ENCODE measurements at regions not wholly inside any gene's neighbourhood (a gene's known extent, or its start where the extent isn't known, plus 50 kb on each side); places are given as distances from the start of the nearest gene placed in this dataset.
"Not testable (repeated sequence)": the region's sequence is repeated elsewhere in the genome, so short reads cannot be mapped to it uniquely, and the experiment has no call there.

DNA sequence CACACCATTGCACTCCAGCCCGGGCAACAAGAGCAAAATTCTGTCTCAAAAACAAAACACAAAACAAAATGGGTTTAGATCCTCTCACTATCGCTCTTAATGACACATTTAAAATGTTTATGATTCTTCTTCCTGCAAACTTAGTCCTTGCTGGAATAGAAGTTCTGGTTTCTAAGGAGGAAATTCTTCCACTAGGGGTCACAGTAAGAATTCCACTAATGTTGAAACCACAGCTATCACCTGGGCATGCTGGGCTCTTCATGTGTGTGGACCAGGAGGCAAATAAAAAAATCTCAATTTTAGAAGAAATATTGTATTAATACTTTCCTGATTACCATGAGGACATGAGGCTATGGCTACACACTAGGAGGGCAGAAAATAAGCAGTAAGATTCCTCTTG is 915.8 kb downstream of the TYW1 start:
- DNase-seq (ENCODE audit: low read depth in 2 of 2) = no peak

DNA sequence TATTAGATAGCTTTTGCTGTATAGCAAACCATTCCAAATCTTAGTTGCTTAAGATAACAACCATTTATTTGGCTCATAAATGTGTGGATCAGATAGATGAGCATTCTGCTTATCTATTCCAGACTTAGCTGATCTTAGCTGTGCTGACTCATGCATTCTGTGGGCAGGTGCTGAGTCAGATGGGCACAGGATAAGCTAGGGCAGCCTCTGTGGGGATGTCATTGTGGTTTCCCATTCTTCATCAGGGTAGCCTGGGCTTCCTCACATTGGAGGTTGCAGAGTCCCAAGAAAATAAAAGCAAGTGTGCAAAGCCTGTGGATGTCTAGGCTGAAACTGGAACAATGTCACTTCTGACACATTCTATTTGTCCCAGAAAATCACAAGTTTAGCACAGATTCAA is 917.0 kb downstream of the TYW1 start:
- no peak for DNase-seq (ENCODE audit: low read depth in 2 of 2)

DNA sequence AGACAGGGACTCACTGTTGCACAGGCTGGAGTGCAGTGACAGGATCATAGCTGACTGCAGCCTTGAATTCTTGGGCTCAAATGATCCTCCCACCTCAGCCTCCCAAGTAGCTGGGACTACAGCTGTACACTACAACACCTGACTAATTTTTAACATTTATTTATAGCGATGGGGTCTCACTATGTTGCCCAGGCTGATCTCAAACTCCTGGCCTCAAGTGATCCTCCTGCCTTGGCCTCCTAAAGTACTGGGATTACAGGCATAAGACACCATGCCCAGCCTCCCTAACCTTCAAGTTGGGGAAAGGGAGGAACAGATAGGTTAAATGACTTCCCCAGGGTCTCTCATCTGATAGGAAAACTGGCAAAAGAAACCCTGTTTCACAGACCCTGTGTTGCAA is 919.5 kb downstream of the TYW1 start:
- not testable (repeated sequence) for DNase-seq (ENCODE audit: low read depth in 2 of 2)

DNA sequence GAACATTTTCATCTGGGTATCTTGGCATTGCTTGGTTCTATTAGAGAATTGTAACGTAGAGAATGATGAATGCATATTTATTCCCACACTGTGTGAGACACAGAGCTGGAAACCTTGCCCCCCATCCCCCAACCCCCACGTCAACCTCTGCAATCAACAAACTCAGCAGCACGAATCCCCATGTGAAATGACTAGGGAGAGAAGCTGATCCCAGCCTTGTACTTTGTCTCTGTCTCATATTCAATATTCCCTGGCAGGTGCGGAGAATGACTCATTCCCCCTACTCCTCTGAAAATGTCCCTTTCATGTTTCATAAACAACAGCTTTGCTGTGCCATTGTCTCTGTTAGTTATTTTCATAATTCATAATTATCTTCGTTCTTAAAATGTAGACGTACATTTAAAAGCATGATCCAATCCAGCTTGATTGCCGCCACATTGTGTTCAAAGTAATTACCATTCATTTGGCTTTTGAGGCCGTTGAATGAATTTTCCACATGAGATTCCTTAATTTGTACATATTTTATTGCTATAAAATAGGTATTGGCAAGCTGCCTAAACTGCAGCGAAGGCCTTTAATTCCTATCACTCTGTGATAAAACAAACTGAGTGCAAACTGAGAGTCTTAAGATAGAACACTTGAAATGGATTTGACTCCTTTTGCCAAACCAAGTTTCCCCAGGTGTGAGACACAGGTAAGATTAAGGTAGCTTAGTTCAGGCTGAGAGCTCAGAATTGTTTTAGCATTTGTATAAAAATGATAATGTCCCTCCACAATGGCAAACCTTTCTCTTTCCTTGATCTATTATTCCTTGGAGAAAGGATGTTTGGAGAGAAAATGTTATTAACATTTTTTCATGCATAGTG is 920.2 kb downstream of the TYW1 start:
- no peak for DNase-seq (ENCODE audit: low read depth in 2 of 2)

DNA sequence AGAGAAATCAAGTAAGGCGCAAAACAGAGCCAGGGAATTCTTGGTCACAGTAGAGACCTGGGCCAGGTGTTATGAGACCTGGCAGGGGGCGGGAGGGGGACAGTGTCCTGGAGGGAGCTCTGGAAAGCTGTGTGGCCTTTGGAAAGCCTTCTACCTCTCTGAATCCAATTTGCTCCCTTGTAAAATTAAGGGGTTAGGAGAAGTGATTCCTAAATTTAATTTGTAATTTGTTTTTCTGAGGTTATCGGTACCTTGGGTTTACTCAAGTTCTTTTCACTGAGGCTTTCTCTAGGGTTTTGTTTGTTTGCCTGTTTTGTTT is 920.8 kb downstream of the TYW1 start:
- DNase-seq (ENCODE audit: low read depth in 2 of 2) = no peak

DNA sequence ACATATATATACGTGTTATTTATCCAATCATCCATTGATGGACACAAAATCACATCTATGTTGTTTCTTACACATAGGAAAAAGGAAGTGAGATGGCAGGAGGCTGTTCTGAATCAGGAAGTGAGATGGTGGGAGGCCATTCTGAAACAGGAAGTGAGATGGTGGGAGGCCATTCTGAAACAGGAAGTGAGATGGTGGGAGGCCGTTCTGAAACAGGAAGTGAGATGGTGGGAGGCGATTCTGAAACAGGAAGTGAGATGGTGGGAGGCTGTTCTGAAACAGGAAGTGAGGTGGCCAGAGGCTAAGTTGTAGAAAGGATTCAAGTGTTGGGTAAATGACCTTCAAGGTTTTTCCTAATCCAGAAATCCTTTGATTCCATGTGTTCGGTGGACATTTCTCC is 921.5 kb downstream of the TYW1 start:
- no peak for DNase-seq (ENCODE audit: low read depth in 2 of 2)

DNA sequence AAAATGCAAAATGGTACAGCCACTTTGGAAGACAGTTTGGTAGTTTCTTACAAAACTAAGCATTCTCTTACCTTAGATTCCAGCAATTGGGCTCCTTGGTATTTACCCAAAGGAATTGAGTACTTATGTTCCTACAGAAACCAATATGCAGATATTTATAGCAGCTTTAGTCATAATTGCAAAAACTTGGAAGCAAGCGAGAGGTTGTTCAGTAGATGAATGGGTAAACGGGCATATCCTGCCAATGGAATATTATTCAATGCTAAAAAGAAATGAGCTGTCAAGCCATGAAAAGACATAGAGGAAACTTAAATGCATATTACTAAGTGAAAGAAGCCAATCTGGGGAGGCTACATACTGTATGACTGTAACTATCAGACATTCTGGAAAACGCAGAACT is 926.7 kb downstream of the TYW1 start:
- no peak for DNase-seq (ENCODE audit: low read depth in 2 of 2)

DNA sequence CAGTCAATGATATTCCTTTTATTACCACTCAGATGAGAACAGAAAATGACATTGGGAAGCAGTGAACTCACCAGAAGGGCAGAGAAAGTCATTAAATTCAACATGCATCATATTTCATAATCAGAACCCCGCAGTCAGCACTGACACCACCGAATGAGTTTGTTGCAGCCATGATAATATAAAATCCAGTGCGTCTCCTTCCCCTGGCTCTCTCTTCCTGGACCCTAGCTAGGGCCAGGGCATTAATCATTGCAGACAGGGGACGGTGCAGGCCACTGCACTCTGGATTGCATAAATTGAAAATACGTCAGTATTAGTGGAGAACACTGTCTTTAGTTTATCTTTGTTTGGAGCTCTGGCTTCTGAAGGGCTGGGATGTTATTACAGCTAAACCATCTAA is 931.5 kb downstream of the TYW1 start:
- DNase-seq (ENCODE audit: low read depth in 2 of 2) = no peak

DNA sequence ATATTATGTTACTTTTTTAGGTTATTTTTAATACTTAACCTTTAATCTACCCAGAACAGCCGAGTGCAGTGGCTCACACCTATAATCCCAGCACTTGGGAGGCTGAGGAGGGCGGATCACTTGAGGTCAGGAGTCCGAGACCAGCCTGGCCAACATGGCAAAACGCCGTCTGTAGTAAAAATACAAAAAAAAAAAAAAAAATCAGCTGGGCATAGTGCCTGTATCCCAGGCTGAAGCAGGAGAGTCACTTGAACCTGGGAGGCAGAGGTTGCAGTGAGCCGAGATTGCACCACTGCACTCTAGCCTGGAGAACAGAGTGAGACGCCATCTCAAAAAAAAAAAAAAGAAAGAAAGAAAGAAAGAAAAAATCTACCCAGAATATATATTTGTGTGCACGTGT is 939.8 kb downstream of the TYW1 start:
- not testable (repeated sequence) for DNase-seq (ENCODE audit: low read depth in 2 of 2)

DNA sequence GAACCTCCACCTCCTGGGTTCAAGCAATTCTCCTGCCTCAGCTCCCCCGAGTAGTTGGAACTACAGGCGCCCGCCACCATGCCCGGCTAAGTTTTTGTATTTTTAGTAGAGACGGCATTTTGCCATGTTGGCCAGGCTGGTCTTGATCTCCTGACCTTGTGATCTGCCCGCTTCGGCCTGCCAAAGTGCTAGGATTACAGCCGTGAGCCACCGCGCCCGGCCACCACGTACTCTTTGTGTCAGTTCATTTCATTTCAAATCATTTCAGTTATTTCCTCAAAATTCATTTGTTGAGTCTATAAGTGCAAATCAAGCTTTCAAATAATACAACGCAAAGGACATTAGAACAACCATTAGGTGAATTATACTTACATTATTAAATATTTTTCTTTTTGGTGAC is 943.8 kb downstream of the TYW1 start:
- DNase-seq (ENCODE audit: low read depth in 2 of 2) = no peak

DNA sequence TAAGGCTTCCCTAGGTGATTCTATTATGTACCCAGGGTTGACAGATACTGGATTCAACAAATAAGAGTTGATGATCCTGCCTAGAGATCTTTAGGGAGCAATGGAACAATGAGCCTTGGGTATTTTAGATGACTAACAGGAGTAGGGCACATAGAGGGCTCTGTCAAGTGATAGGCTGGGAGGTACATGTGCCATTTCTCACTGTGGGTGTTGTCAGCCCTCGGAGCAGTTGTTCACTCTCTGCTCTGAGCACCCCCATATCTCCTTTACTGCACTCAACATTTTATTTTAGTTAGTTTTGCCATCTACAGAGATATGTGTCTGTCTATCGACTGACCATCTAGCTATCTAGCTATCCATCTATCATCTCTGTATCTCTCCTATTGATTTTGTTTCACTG is 950.6 kb downstream of the TYW1 start:
- DNase-seq (ENCODE audit: low read depth in 2 of 2) = no peak

DNA sequence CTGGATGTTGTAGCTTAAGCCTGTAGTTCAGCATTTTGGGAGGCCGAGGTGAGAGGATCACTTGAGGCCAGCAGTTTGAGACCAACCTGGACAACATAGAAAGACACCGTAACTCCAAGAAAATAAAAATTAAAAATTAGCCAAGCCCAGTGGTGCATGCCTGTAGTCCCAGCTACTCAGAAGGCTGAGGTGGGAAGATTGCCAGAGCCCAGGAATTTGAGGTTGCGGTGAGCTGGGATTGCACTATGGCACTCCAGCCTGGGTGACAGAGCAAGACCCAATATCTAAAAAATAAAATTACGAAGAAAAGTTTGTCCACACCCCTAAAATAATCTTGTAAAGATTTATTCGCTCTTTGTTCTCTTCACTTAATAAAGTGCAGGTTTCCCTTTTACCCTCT is 951.0 kb downstream of the TYW1 start:
- no peak for DNase-seq (ENCODE audit: low read depth in 2 of 2)

DNA sequence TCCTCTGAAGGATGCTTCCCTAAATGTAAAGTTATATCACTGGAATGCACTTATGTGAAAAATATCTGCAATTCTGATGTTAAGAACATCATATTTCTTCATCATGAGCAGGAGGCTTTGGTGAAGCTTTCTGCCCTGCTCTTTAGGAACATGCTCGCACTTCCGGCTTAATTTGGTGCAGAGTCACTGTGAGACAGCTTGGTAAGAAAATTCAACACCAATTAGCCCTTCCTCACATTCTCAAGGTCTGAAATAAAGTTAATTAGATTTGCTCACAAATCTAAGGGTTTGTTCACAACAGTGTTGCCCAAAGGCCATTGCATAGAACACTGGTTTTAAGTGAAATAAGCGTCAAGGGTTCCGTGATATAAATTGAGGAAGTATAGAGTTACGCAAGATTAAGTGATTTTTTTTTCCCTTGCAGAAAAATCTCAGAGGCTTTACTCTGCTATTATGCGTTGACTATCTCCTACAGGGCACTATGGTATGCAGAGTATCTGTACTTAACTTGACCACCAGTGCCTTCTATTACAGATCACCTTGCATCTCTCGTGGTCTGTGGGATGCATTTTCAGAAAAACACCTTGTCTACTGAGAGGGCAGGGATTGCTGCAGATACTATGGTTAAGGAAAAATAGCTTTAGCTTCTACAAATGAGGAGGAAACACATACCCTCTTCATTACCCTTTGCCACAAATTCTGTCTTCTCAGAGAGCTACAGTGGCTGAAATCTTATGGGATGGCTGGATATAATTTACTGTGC is 953.9 kb downstream of the TYW1 start:
- DNase-seq (ENCODE audit: low read depth in 2 of 2) = no peak

DNA sequence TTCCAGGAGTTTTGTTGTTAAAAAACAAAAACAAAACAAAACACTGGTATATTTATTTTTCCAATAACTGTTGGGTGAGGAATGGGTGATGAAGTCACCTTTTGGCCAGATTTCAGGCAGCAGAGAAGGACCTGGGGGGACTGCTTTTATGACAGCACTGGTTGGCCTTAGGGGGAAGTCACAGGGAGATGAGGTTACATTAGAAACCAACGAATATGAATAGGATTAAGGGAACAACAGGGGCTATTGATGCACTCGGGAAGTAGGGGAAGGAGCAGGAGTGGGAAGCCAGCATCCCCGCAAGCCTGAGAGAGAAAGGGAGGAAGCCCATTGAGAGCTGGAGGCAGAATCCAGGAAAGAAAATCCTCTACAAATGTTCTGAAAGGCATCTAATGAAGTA is 958.4 kb downstream of the TYW1 start:
- no peak for DNase-seq (ENCODE audit: low read depth in 2 of 2)

DNA sequence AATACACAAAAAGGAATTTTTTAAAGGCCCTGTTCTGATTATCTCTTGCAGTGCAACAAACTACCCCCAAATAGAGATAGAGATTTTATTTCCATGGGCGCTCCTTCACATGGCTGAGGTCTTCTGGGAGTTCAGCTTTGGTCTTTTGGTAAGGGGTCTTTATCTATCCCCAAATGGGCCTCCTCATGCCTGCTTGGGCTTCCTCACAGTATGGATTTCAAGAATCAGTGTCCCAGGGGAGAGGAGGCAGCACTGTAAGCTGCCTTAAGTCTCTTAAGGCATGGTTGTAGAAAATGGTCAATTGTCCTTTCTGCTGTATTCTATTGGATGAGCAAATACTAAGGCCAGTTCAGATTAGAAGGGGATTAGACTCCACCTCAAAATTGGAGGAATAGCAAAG is 966.2 kb downstream of the TYW1 start:
- no peak for DNase-seq (ENCODE audit: low read depth in 2 of 2)

DNA sequence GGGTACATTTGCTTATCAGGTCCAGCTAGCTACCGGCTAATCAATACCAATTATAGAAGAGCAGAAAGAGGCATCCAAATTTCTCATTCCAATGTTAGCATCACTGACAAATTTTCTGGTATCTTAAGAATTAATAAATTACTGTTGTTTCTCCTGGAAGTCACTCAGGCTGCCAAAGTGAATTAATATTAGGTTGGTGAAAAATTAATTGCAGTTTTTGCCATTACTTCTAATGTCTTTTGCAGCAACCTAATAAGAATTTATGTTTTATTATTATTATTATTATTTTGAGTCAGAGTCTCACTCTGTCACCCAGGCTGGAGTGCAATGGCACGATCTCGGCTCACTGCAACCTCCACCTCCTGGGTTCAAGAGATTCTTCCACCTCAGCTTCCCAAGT is 979.9 kb downstream of the TYW1 start:
- DNase-seq (ENCODE audit: low read depth in 2 of 2) = no peak

DNA sequence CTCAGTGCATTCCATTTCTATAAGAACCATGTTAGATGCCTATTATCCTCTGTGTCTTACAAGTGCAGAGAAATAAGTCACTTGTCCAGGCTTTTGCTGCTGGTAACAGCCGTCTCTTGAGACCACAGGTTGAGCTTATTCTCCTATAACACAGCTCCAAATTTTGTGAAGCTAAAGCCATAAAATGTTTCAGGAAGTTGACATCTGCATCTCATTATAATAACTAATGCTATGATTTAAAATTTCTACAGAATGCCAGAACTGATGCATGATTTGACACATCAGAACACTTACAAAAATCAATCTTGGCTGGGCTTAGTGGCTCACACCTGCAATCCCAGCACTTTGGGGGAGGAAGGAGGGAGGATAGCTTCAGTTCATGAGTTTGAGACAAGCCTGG is 986.9 kb downstream of the TYW1 start:
- no peak for DNase-seq (ENCODE audit: low read depth in 2 of 2)

DNA sequence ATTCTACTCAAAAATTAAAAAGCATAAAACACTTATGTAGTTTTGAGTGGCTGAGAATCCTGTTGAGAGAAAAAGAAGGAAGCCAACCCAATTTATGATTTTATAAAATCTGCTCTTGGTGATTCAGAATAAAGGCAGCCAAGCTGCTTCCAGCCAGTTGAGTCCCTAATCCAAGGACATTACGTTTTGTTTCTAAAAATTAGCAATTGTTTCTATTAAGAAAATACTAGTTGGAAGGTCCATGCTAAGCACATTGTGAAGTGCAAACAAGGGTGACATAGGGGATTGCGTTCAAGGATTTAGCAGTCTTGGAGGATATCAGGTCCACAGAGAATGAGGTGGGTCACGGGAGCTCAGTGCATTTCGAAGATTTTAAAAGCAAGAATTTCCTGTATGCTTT is 987.7 kb downstream of the TYW1 start:
- no peak for DNase-seq (ENCODE audit: low read depth in 2 of 2)

DNA sequence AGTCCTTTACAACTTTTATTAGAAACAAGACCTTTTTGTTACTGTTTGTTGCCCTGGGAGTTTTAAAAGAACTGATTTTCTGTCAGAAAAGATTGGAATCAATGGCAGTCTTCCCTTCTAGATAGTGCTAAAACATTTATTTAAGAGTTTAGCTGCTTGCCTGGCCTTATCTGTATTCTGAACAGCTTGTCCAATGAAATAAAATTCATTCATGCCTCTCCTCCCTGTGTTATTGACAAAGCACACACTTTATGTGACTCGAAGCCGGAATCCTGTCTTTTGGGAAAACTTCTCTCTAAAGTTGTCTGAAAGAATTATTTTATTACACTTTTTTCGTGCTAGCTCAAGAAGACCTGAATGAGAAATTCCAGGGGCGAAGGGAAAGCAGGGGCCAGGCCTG is 992.5 kb downstream of the TYW1 start:
- DNase-seq (ENCODE audit: low read depth in 2 of 2) = no peak

DNA sequence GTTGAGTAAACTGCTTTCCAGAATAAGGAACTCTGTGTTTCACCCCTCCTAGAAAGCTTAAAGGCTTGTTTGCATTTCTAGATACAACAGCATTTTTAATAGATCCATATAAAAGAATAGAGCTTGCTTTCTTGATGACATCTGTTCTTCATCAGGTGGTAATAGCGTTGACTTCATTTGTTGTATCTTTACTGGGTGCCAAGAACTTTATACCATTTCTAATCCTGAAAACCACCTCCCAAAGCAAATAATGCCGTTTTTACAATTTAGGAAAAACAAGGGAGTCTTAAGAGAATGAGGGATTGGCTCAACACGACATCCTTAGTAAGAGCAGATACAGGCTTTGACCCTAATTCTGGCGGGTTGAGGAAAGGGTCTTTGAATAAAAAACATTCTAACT is 993.4 kb downstream of the TYW1 start:
- DNase-seq (ENCODE audit: low read depth in 2 of 2) = no peak

DNA sequence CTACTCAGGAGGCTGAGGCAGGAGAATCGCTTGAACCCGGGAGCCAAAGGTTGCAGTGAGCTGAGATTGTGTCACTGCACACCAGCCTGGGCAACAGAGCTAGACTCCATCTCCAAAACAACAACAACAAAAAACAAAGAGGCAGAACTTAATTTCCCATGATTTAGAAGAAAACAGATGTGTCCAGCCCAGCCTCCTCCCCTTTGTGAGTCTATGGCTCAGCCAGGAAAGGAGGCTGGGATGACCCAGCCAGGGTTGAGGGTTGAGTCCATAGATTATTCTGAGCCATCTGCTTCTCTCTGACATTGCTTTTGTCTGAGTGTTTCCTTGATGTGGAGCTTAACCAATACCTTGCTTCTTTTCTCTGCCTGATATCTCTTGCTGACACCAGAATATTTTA is 994.1 kb downstream of the TYW1 start:
- DNase-seq (ENCODE audit: low read depth in 2 of 2) = no peak

DNA sequence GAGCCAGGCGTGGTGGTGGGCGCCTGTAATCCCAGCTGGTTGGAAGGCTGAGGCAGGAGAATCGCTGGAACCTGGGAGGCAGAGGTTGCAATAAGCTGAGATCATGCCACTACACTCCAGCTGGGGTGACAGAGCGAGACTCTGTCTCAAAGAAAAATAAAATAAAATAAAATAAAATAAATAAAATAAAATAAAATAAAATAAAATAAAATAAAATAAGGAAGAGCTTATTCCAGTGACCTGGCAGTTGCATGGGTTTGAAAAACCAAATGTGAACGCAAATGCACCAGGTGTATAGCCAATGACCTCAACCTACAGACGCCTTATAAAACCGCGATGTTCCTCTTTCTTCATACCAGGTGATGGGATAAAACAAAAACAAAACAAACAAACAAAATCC is 995.7 kb downstream of the TYW1 start:
- DNase-seq (ENCODE audit: low read depth in 2 of 2) = no peak

DNA sequence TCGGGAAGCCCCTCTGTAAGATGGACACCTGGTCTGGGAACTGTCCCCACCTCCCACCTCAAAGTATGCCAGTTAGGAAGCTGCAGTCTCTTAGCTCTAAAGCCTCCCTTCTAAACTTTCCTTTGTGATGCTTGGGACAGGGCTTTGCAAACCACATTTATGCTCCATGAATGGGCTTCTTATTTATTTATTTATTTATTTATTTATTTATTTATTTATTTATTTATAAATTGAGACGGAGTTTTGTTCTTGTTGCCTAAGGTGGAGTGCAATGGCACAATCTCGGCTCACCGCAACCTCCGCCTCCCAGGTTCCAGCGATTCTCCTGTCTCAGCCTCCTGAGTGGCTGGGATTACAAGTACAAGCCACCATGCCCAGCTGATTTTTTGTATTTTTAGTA is 1009.4 kb downstream of the TYW1 start:
- no peak for DNase-seq (ENCODE audit: low read depth in 2 of 2)

DNA sequence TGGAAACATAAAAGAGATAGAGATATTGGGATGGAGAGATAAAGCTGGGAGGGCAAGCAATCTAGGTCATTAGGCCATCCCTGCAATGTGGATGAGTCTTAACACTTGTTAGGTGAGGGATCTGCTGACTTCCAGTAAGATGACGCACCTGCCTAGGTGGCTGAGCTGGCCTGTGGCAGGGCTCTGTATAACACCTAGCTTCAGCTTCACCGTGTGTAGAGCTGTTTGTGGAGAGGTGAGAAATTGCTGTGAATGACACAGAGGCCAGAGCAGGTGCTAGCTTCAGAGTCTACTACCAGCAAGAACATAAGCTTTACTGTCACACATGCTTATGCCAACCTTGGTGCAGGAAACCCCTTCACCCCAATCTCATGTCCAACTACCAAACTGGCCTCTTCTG is 1010.0 kb downstream of the TYW1 start:
- DNase-seq (ENCODE audit: low read depth in 2 of 2) = no peak
